Neuronal stem cell (in vitro differentiated cells): ENCODE measurements at regions not wholly inside any gene's neighbourhood (a gene's known extent, or its start where the extent isn't known, plus 50 kb on each side); places are given as distances from the start of the nearest gene placed in this dataset.
A peak's percentile ranks its signal among the peaks of the same experiment; 100 is the strongest.

Experiments
- DNase-seq: peaks from one replicate; pipeline ENCODE4 v3.0.0-alpha.2; 2013; ENCODE audit warnings: low spot score
- H2AFZ ChIP-seq: one replicate; pipeline ENCODE4 v1.6.1; 2013; ENCODE audit warnings: mild to moderate bottlenecking, low read length, inconsistent platforms
- H2AK5ac ChIP-seq: 2 replicates; pipeline ENCODE4 v1.6.1; 2013; ENCODE audit warnings: low read depth, mild to moderate bottlenecking, inconsistent platforms, low read length, moderate library complexity, mixed read lengths
- H2BK120ac ChIP-seq: 2 replicates; pipeline ENCODE4 v1.6.1; 2013; ENCODE audit warnings: low read depth, mild to moderate bottlenecking, inconsistent platforms, low read length, moderate library complexity, mixed read lengths
- H2BK12ac ChIP-seq: one replicate; pipeline ENCODE4 v1.6.1; 2013; ENCODE audit warnings: low read length, inconsistent platforms
- H2BK15ac ChIP-seq: 2 replicates; pipeline ENCODE4 v1.6.1; 2013; ENCODE audit warnings: mild to moderate bottlenecking, low read length, inconsistent platforms, mixed read lengths
- H2BK5ac ChIP-seq: one replicate; pipeline ENCODE4 v1.6.1; 2013; ENCODE audit warnings: inconsistent platforms, mild to moderate bottlenecking, low read length, moderate library complexity
- H3K14ac ChIP-seq: one replicate; pipeline ENCODE4 v1.6.1; 2013; ENCODE audit warnings: low read length, inconsistent platforms
- H3K18ac ChIP-seq: 2 replicates; pipeline ENCODE4 v1.6.1; 2013; ENCODE audit warnings: low read length, inconsistent platforms
- H3K23ac ChIP-seq: 2 replicates; pipeline ENCODE4 v1.6.1; 2013; ENCODE audit warnings: low read depth, mild to moderate bottlenecking, mixed read lengths, low read length, inconsistent platforms; ENCODE audit not compliant: poor library complexity
- H3K27ac ChIP-seq: replicated peaks from 3 replicates; pipeline ENCODE4 v1.5.1; 2013; ENCODE audit warnings: low read length, inconsistent platforms
- H3K27me3 ChIP-seq, 3 experiments: 2 replicates each; pipeline ENCODE4 v1.6.1; 2013; ENCODE audit warnings: low read length in 3 of 3, mild to moderate bottlenecking in 2 of 3, inconsistent platforms in 1 of 3, low read depth in 1 of 3, mixed read lengths in 1 of 3, moderate library complexity in 1 of 3; ENCODE audit not compliant: control insufficient read depth in 3 of 3, insufficient read depth in 3 of 3
- H3K36me3 ChIP-seq, 2 donors: replicated peaks in 1 of 2; 2 replicates each; pipeline ENCODE4 v1.6.1; 2013; ENCODE audit warnings: low read length in 2 of 2; ENCODE audit not compliant: control insufficient read depth in 2 of 2, insufficient read depth in 2 of 2
- H3K4ac ChIP-seq: 2 replicates; pipeline ENCODE4 v1.6.1; 2013; ENCODE audit warnings: inconsistent platforms, mild to moderate bottlenecking, low read length, moderate library complexity
- H3K4me1 ChIP-seq, 2 donors: 1 replicate in 1 of 2; 2 replicates in 1 of 2; pipeline ENCODE4 v1.6.1; 2013; ENCODE audit warnings: low read length in 2 of 2, low read depth in 1 of 2; ENCODE audit not compliant: control insufficient read depth in 2 of 2, insufficient read depth in 1 of 2
- H3K4me2 ChIP-seq: one replicate; pipeline ENCODE4 v1.6.1; 2013; ENCODE audit warnings: mild to moderate bottlenecking, low read length, inconsistent platforms; ENCODE audit not compliant: insufficient read depth, poor library complexity, severe bottlenecking
- H3K4me3 ChIP-seq, 2 donors: 2 replicates each; pipeline ENCODE4 v1.5.1; 2013; ENCODE audit warnings: low read length in 2 of 2, mild to moderate bottlenecking in 2 of 2, inconsistent platforms in 1 of 2, moderate library complexity in 1 of 2
- H3K79me1 ChIP-seq: one replicate; pipeline ENCODE4 v1.6.1; 2013; ENCODE audit warnings: low read depth, mild to moderate bottlenecking, inconsistent platforms, low read length, moderate library complexity
- H3K9ac ChIP-seq: one replicate; pipeline ENCODE4 v1.6.1; 2013; ENCODE audit warnings: mild to moderate bottlenecking, low read depth, low read length, inconsistent platforms; ENCODE audit not compliant: poor library complexity
- H3K9me3 ChIP-seq, 2 donors: replicated peaks in 1 of 2; 2 replicates each; pipeline versions ENCODE3 to v1.6.1; 2013; ENCODE audit warnings: low read length in 2 of 2, mild to moderate bottlenecking in 2 of 2, inconsistent platforms in 1 of 2, low read depth in 1 of 2, mixed read lengths in 1 of 2, moderate library complexity in 1 of 2; ENCODE audit not compliant: control insufficient read depth in 2 of 2, insufficient read depth in 1 of 2
- H4K8ac ChIP-seq: one replicate; pipeline ENCODE4 v1.6.1; 2013; ENCODE audit warnings: low read depth, mild to moderate bottlenecking, inconsistent platforms, low read length, moderate library complexity
- H4K91ac ChIP-seq: one replicate; pipeline ENCODE4 v1.6.1; 2013; ENCODE audit warnings: low read length, low read depth, mild to moderate bottlenecking, inconsistent platforms; ENCODE audit not compliant: poor library complexity
- WGBS, 2 donors: extraction: QIAGEN DNeasy Blood & Tissue Kit; methylation state at CpG; one replicate each; pipeline ENCODE4 v1.1.7; 2013; ENCODE audit warnings: missing lambda C conversion rate in 2 of 2, mixed read lengths in 1 of 2; ENCODE audit not compliant: insufficient read length in 2 of 2, insufficient replicate concordance in 1 of 2; ENCODE audit errors: extremely low coverage in 2 of 2; 5-methylcytosine and 5-hydroxymethylcytosine counted together

GRCh38 chr5:108696951-108697715 is 50.6 kb upstream of the FER start:
- Histone ChIP-seq H4K91ac (no peak overlapping the region), H2AK5ac (no peak overlapping the region), H2BK5ac (no peak overlapping the region), H2BK12ac (no peak overlapping the region), H3K9ac (no peak overlapping the region), H2BK120ac (no peak overlapping the region), H4K8ac (no peak overlapping the region), H3K79me1 (no peaks in the 10 kb centered on the region), H3K23ac (no peak overlapping the region), H3K4me1 (no peaks in the 10 kb centered on the region), H3K9me3 (no peaks in the 10 kb centered on the region), H2BK15ac (no peak overlapping the region), H3K27ac (no peak overlapping the region), H3K4me2 (no peak overlapping the region), H3K27me3 (no peaks in the 10 kb centered on the region), H2AFZ (no peak overlapping the region), H3K4ac (no peak overlapping the region), H3K36me3 (no peaks in the 10 kb centered on the region), H3K14ac (no peak overlapping the region), H3K18ac (no peak overlapping the region), H3K4me3 (no peak overlapping the region)
- WGBS, 2 donors: no CpG with 5 or more reads among the region's 2 CpGs
- no peak for DNase-seq

DNA sequence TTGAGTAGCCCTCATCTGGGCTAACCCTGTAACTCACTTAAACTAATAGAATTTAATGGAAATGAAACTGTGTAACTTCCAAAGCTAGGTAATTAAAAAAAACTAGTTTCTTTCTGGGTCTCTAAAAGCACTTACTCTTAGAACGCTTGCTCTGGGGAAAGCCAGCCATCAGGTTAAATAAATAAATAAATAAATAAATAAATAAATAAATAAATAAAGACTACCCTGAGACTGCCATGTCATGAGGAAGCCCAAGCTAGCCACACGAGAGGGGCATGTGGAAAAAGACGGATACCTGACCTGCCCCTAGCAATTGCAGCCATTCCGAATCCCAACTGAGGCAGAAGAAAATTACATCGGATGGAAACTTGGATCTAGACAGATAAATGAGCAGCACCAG is 51.3 kb upstream of the FER start:
- H4K8ac ChIP-seq: no peak overlapping the region
- WGBS, 2 donors: no CpG with 5 or more reads among the region's 5 CpGs
- no peaks in the 10 kb centered on the region for H3K27me3 ChIP-seq
- no peaks in the 10 kb centered on the region for H3K79me1 ChIP-seq
- H4K91ac ChIP-seq: no peak overlapping the region
- no peak overlapping the region for H3K4ac ChIP-seq
- H3K9ac ChIP-seq: no peak overlapping the region
- H3K36me3 ChIP-seq: no peaks in the 10 kb centered on the region
- H2BK15ac ChIP-seq: no peak overlapping the region
- no peaks in the 10 kb centered on the region for H3K4me1 ChIP-seq
- H3K9me3 ChIP-seq: no peaks in the 10 kb centered on the region
- no peak overlapping the region for H3K27ac ChIP-seq
- H2AFZ ChIP-seq: no peak overlapping the region
- no peak overlapping the region for H2BK5ac ChIP-seq
- H2BK120ac ChIP-seq: no peak overlapping the region
- DNase-seq: no peak
- H3K4me2 ChIP-seq: no peak overlapping the region
- no peak overlapping the region for H3K4me3 ChIP-seq
- no peak overlapping the region for H3K14ac ChIP-seq
- no peak overlapping the region for H3K18ac ChIP-seq
- no peak overlapping the region for H3K23ac ChIP-seq
- H2BK12ac ChIP-seq: no peak overlapping the region
- H2AK5ac ChIP-seq: no peak overlapping the region

GRCh38 chr5:108688485-108688884 is 59.2 kb upstream of the FER start:
- no peak for DNase-seq
- no peak overlapping the region for H2BK5ac ChIP-seq
- no peak overlapping the region for H2BK12ac ChIP-seq
- no peak overlapping the region for H2AK5ac ChIP-seq
- H3K14ac ChIP-seq: no peak overlapping the region
- no peaks in the 10 kb centered on the region for H3K79me1 ChIP-seq
- H2AFZ ChIP-seq: peak overlapping the region; percentile 49
- no peaks in the 10 kb centered on the region for H3K9me3 ChIP-seq
- H3K4me2 ChIP-seq: no peak overlapping the region
- no peak overlapping the region for H3K4me3 ChIP-seq
- H3K4me1 ChIP-seq: peaks cover 3 to 11% of the 10 kb centered on the region in 2 donors
- H3K18ac ChIP-seq: no peak overlapping the region
- H3K27me3 ChIP-seq: no peaks in the 10 kb centered on the region
- no peaks in the 10 kb centered on the region for H3K36me3 ChIP-seq
- no peak overlapping the region for H3K4ac ChIP-seq
- no peak overlapping the region for H4K8ac ChIP-seq
- no peak overlapping the region for H3K9ac ChIP-seq
- H3K23ac ChIP-seq: no peak overlapping the region
- no peak overlapping the region for H4K91ac ChIP-seq
- H3K27ac ChIP-seq: no peak overlapping the region
- H2BK15ac ChIP-seq: no peak overlapping the region
- no peak overlapping the region for H2BK120ac ChIP-seq

- H2BK15ac ChIP-seq: no peak overlapping the region
- DNase-seq: no peak
- no peak overlapping the region for H3K4me3 ChIP-seq
- no peak overlapping the region for H3K9ac ChIP-seq
- no peak overlapping the region for H3K18ac ChIP-seq
- H3K79me1 ChIP-seq: no peaks in the 10 kb centered on the region
- no peak overlapping the region for H3K4ac ChIP-seq
- no peaks in the 10 kb centered on the region for H3K27me3 ChIP-seq
- no peak overlapping the region for H2BK5ac ChIP-seq
- H2AFZ ChIP-seq: peak overlapping the region; percentile 49
- H4K8ac ChIP-seq: no peak overlapping the region
- H3K9me3 ChIP-seq: no peaks in the 10 kb centered on the region
- no peak overlapping the region for H2BK120ac ChIP-seq
- no peak overlapping the region for H2BK12ac ChIP-seq
- H3K23ac ChIP-seq: no peak overlapping the region
- H3K4me2 ChIP-seq: no peak overlapping the region
- no peak overlapping the region for H3K27ac ChIP-seq
- no CpG with 5 or more reads among the region's 2 CpGs for WGBS, 2 donors
- H3K36me3 ChIP-seq: no peaks in the 10 kb centered on the region
- H4K91ac ChIP-seq: no peak overlapping the region
- H3K4me1 ChIP-seq: peaks cover 3 to 11% of the 10 kb centered on the region in 2 donors
- H2AK5ac ChIP-seq: no peak overlapping the region
- H3K14ac ChIP-seq: no peak overlapping the region
Observed at GRCh38 chr5:108687595-108688200, 60.0 kb upstream of the FER start.
